Transverse colon (tissue), 4 donors: ENCODE measurements at regions not wholly inside any gene's neighbourhood (a gene's known extent, or its start where the extent isn't known, plus 50 kb on each side); places are given as distances from the start of the nearest gene placed in this dataset.

Source experiments
- POLR2A ChIP-seq: fragments of 450-650 bp; IDR thresholded peaks from one replicate; pipeline ENCODE4 v1.6.1; 2016; ENCODE audit warnings: antibody characterized with exemption, mild to moderate bottlenecking, moderate library complexity
- POLR2AphosphoS5 ChIP-seq, 3 donors: sonication (generic); formaldehyde crosslinking; IDR thresholded peaks; one replicate each; pipeline ENCODE4 v1.6.1; 2016; ENCODE audit warnings: antibody characterized with exemption in 3 of 3
- TF ChIP-seq, protein P1 (sequence below), 5 experiments: fragments of 200-600 bp in 3 of 5; fragments of 450-650 bp in 2 of 5; sonication (generic) in 3 of 5; IDR thresholded peaks; 1 replicate in 2 of 5; 2 replicates in 3 of 5; pipeline ENCODE4 v1.5.1; 2016 to 2017; ENCODE audit warnings: antibody characterized with exemption in 5 of 5, inconsistent platforms in 3 of 5, mild to moderate bottlenecking in 2 of 5, moderate library complexity in 1 of 5

DNA sequence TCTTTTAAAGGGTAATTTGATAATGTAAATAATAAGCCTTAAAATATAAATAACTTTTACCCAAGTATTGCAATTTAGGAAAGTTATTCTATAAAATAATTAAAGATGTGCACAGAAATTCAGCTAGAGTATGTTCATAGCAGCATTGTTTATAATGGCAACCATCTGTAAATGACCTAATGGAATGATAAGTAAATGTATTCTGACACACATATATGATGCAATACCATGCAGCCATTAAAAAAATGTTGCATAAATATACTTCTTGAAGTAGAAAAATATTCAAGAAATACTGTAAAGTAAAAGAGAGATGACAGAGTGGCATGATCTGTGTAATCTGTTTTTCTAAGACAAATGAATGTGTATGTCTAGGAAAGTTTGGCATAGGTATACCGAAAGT lies 545.7 kb downstream of the ZEB2 start:
- TF ChIP-seq, protein P1, sequence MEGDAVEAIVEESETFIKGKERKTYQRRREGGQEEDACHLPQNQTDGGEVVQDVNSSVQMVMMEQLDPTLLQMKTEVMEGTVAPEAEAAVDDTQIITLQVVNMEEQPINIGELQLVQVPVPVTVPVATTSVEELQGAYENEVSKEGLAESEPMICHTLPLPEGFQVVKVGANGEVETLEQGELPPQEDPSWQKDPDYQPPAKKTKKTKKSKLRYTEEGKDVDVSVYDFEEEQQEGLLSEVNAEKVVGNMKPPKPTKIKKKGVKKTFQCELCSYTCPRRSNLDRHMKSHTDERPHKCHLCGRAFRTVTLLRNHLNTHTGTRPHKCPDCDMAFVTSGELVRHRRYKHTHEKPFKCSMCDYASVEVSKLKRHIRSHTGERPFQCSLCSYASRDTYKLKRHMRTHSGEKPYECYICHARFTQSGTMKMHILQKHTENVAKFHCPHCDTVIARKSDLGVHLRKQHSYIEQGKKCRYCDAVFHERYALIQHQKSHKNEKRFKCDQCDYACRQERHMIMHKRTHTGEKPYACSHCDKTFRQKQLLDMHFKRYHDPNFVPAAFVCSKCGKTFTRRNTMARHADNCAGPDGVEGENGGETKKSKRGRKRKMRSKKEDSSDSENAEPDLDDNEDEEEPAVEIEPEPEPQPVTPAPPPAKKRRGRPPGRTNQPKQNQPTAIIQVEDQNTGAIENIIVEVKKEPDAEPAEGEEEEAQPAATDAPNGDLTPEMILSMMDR (IDR thresholded peaks at IDR 0.05): no peak
- no peak for TF ChIP-seq POLR2A
- no peak for TF ChIP-seq POLR2AphosphoS5 (IDR thresholded peaks at IDR 0.05)
